T-helper 9 cell (primary cell): ENCODE measurements at regions not wholly inside any gene's neighbourhood (a gene's known extent, or its start where the extent isn't known, plus 50 kb on each side); places are given as distances from the start of the nearest gene placed in this dataset.

Experiments
- DNase-seq: peaks from one replicate; pipeline ENCODE4 v3.0.0-alpha.2; 2020

GRCh38 chr10:123463181-123463580, 203.0 kb upstream of the GPR26 start:
- DNase-seq = no peak

GRCh38 chr10:123463698-123464097, 202.5 kb upstream of the GPR26 start:
- DNase-seq = no peak

- no peak for DNase-seq
Measured at GRCh38 chr10:123464430-123465323, 201.5 kb upstream of the GPR26 start.

GRCh38 chr10:123470336-123470921, 195.7 kb upstream of the GPR26 start:
- no peak for DNase-seq

- no peak for DNase-seq
Measured at GRCh38 chr10:123471811-123472210, 194.3 kb upstream of the GPR26 start.

GRCh38 chr10:123472606-123473005, 193.5 kb upstream of the GPR26 start:
- DNase-seq = no peak

- DNase-seq = no peak
Measured at GRCh38 chr10:123474700-123475099, 191.5 kb upstream of the GPR26 start.

GRCh38 chr10:123475466-123475865, 190.7 kb upstream of the GPR26 start:
- DNase-seq = no peak

GRCh38 chr10:123478116-123478515, 188.0 kb upstream of the GPR26 start:
- no peak for DNase-seq

GRCh38 chr10:123479640-123480039, 186.5 kb upstream of the GPR26 start:
- DNase-seq = no peak

GRCh38 chr10:123480344-123480743, 185.8 kb upstream of the GPR26 start:
- DNase-seq = no peak

GRCh38 chr10:123480845-123481244, 185.3 kb upstream of the GPR26 start:
- no peak for DNase-seq

GRCh38 chr10:123484722-123485121, 181.4 kb upstream of the GPR26 start:
- no peak for DNase-seq

GRCh38 chr10:123485341-123485960, 180.7 kb upstream of the GPR26 start:
- no peak for DNase-seq

- no peak for DNase-seq
Measured at GRCh38 chr10:123488436-123488835, 177.7 kb upstream of the GPR26 start.

- DNase-seq = no peak
Measured at GRCh38 chr10:123491364-123491763, 174.8 kb upstream of the GPR26 start.

- no peak for DNase-seq
Measured at GRCh38 chr10:123492016-123492415, 174.1 kb upstream of the GPR26 start.

- DNase-seq = no peak
Measured at GRCh38 chr10:123494301-123494808, 171.8 kb upstream of the GPR26 start.

GRCh38 chr10:123496375-123496774, 169.8 kb upstream of the GPR26 start:
- no peak for DNase-seq

- DNase-seq = no peak
Measured at GRCh38 chr10:123496996-123497660, 169.0 kb upstream of the GPR26 start.

GRCh38 chr10:123500110-123500509, 166.0 kb upstream of the GPR26 start:
- no peak for DNase-seq

- DNase-seq = no peak
Measured at GRCh38 chr10:123501148-123501547, 165.0 kb upstream of the GPR26 start.

GRCh38 chr10:123502983-123503382, 163.2 kb upstream of the GPR26 start:
- no peak for DNase-seq
